Peyer's patch (tissue), 4 donors: ENCODE measurements at regions not wholly inside any gene's neighbourhood (a gene's known extent, or its start where the extent isn't known, plus 50 kb on each side); places are given as distances from the start of the nearest gene placed in this dataset.
A peak's percentile ranks its signal among the peaks of the same experiment; 100 is the strongest.

Experiments
- DNase-seq, 3 donors: peaks; one replicate each; pipeline ENCODE4 v3.0.0-alpha.2; 2017 to 2019
- H3K27ac ChIP-seq, 4 donors: fragments of 200-600 bp; sonication (generic); one replicate each; pipeline ENCODE4 v1.5.1; 2016 to 2019
- H3K27me3 ChIP-seq, 2 donors: fragments of 200-600 bp; sonication (generic); one replicate each; pipeline ENCODE4 v1.5.1; 2019
- H3K36me3 ChIP-seq, 3 donors: fragments of 200-600 bp; sonication (generic); one replicate each; pipeline ENCODE4 v1.5.1; 2016 to 2019
- H3K4me1 ChIP-seq, 4 donors: fragments of 200-600 bp; sonication (generic); one replicate each; pipeline ENCODE4 v1.5.1; 2016 to 2019
- H3K4me3 ChIP-seq, 4 donors: fragments of 200-600 bp; sonication (generic); 1 replicate in 3 of 4; 2 replicates in 1 of 4; pipeline ENCODE4 v1.5.1; 2016 to 2019; ENCODE audit warnings: mild to moderate bottlenecking in 1 of 4
- H3K9me3 ChIP-seq, 4 donors: fragments of 200-600 bp; sonication (generic); one replicate each; pipeline ENCODE4 v1.5.1; 2016 to 2019; ENCODE audit warnings: mild to moderate bottlenecking in 1 of 4
- CTCF ChIP-seq, 6 experiments: fragments of 450-650 bp in 4 of 6; fragments of 200-600 bp in 2 of 6; sonication (generic) in 1 of 6; IDR thresholded peaks; one replicate each; pipeline ENCODE4 v1.5.1; 2017 to 2019; ENCODE audit warnings: antibody characterized with exemption in 6 of 6, mild to moderate bottlenecking in 3 of 6, moderate library complexity in 1 of 6
- POLR2A ChIP-seq, 2 donors: fragments of 450-650 bp; IDR thresholded peaks; one replicate each; pipeline ENCODE4 v1.5.1; 2017; ENCODE audit warnings: antibody characterized with exemption in 2 of 2, mild to moderate bottlenecking in 2 of 2, moderate library complexity in 2 of 2

- Histone ChIP-seq H3K4me3 (no peak overlapping the region), H3K9me3 (no peaks in the 10 kb centered on the region), H3K4me1 (no peaks in the 10 kb centered on the region), H3K36me3 (no peaks in the 10 kb centered on the region), H3K27me3 (no peaks in the 10 kb centered on the region), H3K27ac (no peak overlapping the region)
- no peak for TF ChIP-seq CTCF (IDR thresholded peaks at IDR 0.05)
- no peak for DNase-seq
Observed at GRCh38 chrX:14412686-14413085, 116.7 kb upstream of the GLRA2 start.

- no peaks in the 10 kb centered on the region for H3K36me3 ChIP-seq
- H3K4me1 ChIP-seq, result no peaks in the 10 kb centered on the region
- DNase-seq, result no peak
- H3K4me3 ChIP-seq, result no peak overlapping the region
- no peaks in the 10 kb centered on the region for H3K27me3 ChIP-seq
- TF ChIP-seq CTCF (IDR thresholded peaks at IDR 0.05) (no peak), POLR2A (IDR thresholded peaks at IDR 0.05) (no peak)
- H3K27ac ChIP-seq, result no peak overlapping the region
- no peaks in the 10 kb centered on the region for H3K9me3 ChIP-seq
Observed at GRCh38 chrX:14411326-14411725, 118.0 kb upstream of the GLRA2 start.

- no peaks in the 10 kb centered on the region for H3K36me3 ChIP-seq
- H3K4me1 ChIP-seq, result no peaks in the 10 kb centered on the region
- TF ChIP-seq POLR2A (IDR thresholded peaks at IDR 0.05), result no peak
- TF ChIP-seq CTCF (IDR thresholded peaks at IDR 0.05), result no peak
- H3K9me3 ChIP-seq, result no peaks in the 10 kb centered on the region
- no peaks in the 10 kb centered on the region for H3K27me3 ChIP-seq
- no peak overlapping the region for H3K4me3 ChIP-seq
- peak in 1 of 3 donors; percentile 47 for DNase-seq
- no peak overlapping the region for H3K27ac ChIP-seq
Observed at GRCh38 chrX:14409341-14409740, 120.0 kb upstream of the GLRA2 start.

GRCh38 chrX:14406225-14406624 lies 123.1 kb upstream of the GLRA2 start:
- Histone ChIP-seq H3K4me1 (no peaks in the 10 kb centered on the region), H3K9me3 (no peaks in the 10 kb centered on the region), H3K27ac (no peak overlapping the region), H3K27me3 (no peaks in the 10 kb centered on the region), H3K36me3 (no peaks in the 10 kb centered on the region), H3K4me3 (no peak overlapping the region)
- DNase-seq, result no peak
- TF ChIP-seq POLR2A (IDR thresholded peaks at IDR 0.05), result no peak
- TF ChIP-seq CTCF (IDR thresholded peaks at IDR 0.05), result no peak

GRCh38 chrX:14398725-14399124 lies 130.6 kb upstream of the GLRA2 start:
- no peak for TF ChIP-seq POLR2A (IDR thresholded peaks at IDR 0.05)
- TF ChIP-seq CTCF (IDR thresholded peaks at IDR 0.05), result no peak
- peak in 1 of 3 donors; percentile 57 for DNase-seq
- Histone ChIP-seq H3K27me3 (no peaks in the 10 kb centered on the region), H3K27ac (peak overlapping the region in 1 of 4 donors; percentile 44), H3K4me1 (no peaks in the 10 kb centered on the region), H3K36me3 (no peaks in the 10 kb centered on the region), H3K9me3 (no peaks in the 10 kb centered on the region), H3K4me3 (no peak overlapping the region)

GRCh38 chrX:14389682-14390081 lies 139.7 kb upstream of the GLRA2 start:
- H3K36me3 ChIP-seq, result no peaks in the 10 kb centered on the region
- no peaks in the 10 kb centered on the region for H3K9me3 ChIP-seq
- DNase-seq, result no peak

More at GRCh38 chrX:14389682-14390081, 139.7 kb upstream of the GLRA2 start:
- H3K4me3 ChIP-seq, result no peak overlapping the region
- no peaks in the 10 kb centered on the region for H3K4me1 ChIP-seq
- TF ChIP-seq POLR2A (IDR thresholded peaks at IDR 0.05), result no peak
- TF ChIP-seq CTCF (IDR thresholded peaks at IDR 0.05), result no peak
- no peaks in the 10 kb centered on the region for H3K27me3 ChIP-seq
- no peak overlapping the region for H3K27ac ChIP-seq
